Prostate gland (tissue), 2 donors: ENCODE measurements at regions not wholly inside any gene's neighbourhood (a gene's known extent, or its start where the extent isn't known, plus 50 kb on each side); places are given as distances from the start of the nearest gene placed in this dataset.

Source experiments
- CTCF ChIP-seq, 4 experiments: fragments of 200-600 bp in 2 of 4; fragments of 450-650 bp in 2 of 4; sonication (generic) in 2 of 4; IDR thresholded peaks; 1 replicate in 3 of 4; 2 replicates in 1 of 4; pipeline ENCODE4 v1.5.1; 2016 to 2019; ENCODE audit warnings: antibody characterized with exemption in 4 of 4, mild to moderate bottlenecking in 2 of 4, moderate library complexity in 2 of 4
- POLR2A ChIP-seq: fragments of 450-650 bp; IDR thresholded peaks from one replicate; pipeline ENCODE4 v1.6.1; 2016; ENCODE audit warnings: antibody characterized with exemption, mild to moderate bottlenecking
- POLR2AphosphoS5 ChIP-seq: sonication (generic); formaldehyde crosslinking; IDR thresholded peaks from one replicate; pipeline ENCODE4 v1.6.1; 2017; ENCODE audit warnings: antibody characterized with exemption

DNA sequence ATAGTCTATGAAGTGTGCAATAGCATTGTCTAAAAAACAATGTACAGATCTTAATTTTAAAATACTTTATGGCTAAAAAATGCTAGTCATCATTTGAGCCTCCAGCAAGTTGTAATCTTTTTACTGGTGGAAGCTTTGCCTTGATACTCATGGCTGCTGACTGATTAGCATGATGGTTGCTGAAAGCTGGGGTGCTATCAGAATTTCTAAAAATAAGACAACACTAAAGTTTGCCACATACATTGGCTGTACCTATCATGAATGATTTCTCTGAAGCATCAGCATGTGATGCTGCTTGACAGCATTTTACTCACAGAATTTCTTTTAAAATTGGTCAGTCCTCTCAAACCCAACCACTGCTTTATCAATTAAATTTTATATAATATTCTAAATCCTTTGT is 101.5 kb upstream of the TMEM168 start:
- no peak for TF ChIP-seq CTCF (IDR thresholded peaks at IDR 0.05)
- no peak for TF ChIP-seq POLR2A
- TF ChIP-seq POLR2AphosphoS5, result no peak
